Renal pelvis (tissue), 1 donor: ENCODE measurements at regions not wholly inside any gene's neighbourhood (a gene's known extent, or its start where the extent isn't known, plus 50 kb on each side); places are given as distances from the start of the nearest gene placed in this dataset.
A peak's percentile ranks its signal among the peaks of the same experiment; 100 is the strongest.
"Not testable (repeated sequence)": the region's sequence is repeated elsewhere in the genome, so short reads cannot be mapped to it uniquely, and the experiment has no call there.

Experiments used
- DNase-seq: peaks from one replicate; pipeline ENCODE4 v3.0.0-alpha.2; 2013

DNA sequence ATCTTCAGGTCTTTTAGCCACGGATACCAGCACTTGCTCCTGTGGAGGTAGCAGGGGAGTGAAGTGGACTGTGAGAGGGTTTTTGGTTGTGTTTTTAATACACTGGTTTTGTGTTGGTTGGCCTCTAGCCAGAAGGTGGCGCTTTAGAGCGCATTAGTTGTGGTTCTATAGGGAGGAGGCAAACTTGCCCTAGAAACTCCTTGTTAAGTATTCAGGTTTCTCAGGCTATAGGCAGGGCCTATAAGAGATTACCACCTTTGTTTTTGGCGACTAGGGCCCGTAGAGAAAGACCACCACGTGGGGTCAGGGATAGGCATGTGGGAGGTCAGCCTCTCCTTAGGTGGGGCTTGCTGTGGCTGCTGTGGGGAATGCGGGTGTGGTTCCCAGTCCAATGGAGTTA is 221.6 kb upstream of the SPANXN4 start:
- DNase-seq, result no peak

GRCh38 chrX:142819461-142819860 is 206.3 kb upstream of the SPANXN4 start:
- no peak for DNase-seq

GRCh38 chrX:142828129-142828528 is 197.6 kb upstream of the SPANXN4 start:
- DNase-seq, result no peak

DNA sequence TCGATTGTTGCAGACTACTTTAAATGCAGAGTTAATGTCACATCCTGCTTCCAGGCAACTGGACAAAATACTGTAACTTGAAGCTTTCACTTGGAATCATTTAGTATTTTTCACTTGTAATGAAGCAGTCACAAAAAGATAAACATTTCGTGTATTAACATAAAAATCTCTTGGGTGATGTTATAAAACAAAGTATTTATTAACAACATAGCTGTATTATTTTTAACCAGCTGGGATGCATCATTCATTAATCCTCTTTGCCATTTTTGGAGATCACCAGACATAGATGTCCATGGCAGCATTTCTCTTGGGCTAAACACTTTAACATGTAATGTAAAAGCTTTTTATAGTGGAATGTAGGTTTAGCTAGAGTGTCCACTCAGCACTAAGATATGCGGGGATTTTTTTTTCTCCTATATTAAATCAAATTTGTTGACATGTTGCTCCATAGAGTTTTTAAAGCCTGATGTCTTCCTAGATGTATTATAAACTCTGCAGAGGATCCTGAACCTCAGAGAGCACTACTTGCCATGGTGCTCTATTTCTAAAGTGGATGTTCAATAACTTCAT is 193.7 kb upstream of the SPANXN4 start:
- DNase-seq, result peak; percentile 24

- no peak for DNase-seq
These were observed 170.8 kb upstream of the SPANXN4 start for GRCh38 chrX:142854970-142855369.

GRCh38 chrX:142860944-142861343 is 164.8 kb upstream of the SPANXN4 start:
- no peak for DNase-seq

DNA sequence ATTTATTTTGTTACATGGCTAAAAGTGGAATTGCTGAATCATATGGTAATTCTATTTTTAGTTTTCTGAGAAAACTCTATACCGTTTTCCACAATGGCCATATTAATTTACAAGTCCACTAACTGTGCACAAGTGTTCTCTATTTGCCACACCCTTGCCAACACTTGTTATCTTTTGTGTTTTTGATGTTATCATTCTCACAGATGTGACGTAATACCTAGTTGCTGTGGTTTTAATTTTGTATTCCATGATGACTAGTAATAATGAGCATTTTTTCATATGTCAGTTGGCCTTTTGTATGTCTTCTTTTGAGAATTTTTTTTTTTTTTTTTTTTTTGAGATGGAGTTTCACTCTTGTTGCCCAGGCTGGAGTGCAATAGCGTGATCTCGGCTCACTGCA is 164.2 kb upstream of the SPANXN4 start:
- DNase-seq, result no peak

GRCh38 chrX:142866247-142866646 is 159.5 kb upstream of the SPANXN4 start:
- DNase-seq, result not testable (repeated sequence)

GRCh38 chrX:142873214-142873613 is 152.5 kb upstream of the SPANXN4 start:
- DNase-seq, result no peak

- no peak for DNase-seq
These were observed 140.8 kb upstream of the SPANXN4 start for GRCh38 chrX:142884881-142885280.

- no peak for DNase-seq
These were observed 134.7 kb upstream of the SPANXN4 start for GRCh38 chrX:142891046-142891445.

GRCh38 chrX:142898164-142898563 is 127.6 kb upstream of the SPANXN4 start:
- no peak for DNase-seq

DNA sequence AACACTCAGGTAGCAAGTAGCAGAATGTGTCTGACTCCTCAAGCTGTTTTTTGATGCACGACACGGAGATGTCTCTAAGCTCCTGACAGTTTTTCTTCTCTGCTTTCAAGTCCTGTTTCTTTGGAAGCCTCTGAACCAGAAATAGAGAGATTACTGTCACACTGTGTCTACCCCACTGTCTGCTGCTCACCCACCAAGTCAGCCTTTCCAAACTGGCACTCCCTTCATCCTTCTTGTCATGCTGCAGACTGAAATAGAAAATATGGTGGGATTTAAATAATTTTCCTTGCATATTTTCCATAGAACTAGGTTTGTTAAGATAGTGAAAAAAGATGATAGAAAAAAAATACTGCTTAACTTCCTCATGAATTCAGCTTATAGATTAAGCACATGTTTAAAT is 102.5 kb upstream of the SPANXN4 start:
- DNase-seq, result no peak

GRCh38 chrX:142938793-142939192 is 86.9 kb upstream of the SPANXN4 start:
- no peak for DNase-seq

GRCh38 chrX:142972147-142972809 is 53.5 kb upstream of the SPANXN4 start:
- DNase-seq, result not testable (repeated sequence)
